GM18909 (cell line): ENCODE measurements at regions not wholly inside any gene's neighbourhood (a gene's known extent, or its start where the extent isn't known, plus 50 kb on each side); places are given as distances from the start of the nearest gene placed in this dataset.
A peak's percentile ranks its signal among the peaks of the same experiment; 100 is the strongest.
"Not testable (repeated sequence)": the region's sequence is repeated elsewhere in the genome, so short reads cannot be mapped to it uniquely, and the experiment has no call there.

Source experiments
- ATAC-seq: cut with Tn5 transposase; IDR thresholded peaks from one replicate; pipeline ENCODE4 v1.9.1; 2021; ENCODE audit warnings: mild to moderate bottlenecking; ENCODE audit not compliant: unreplicated experiment, poor library complexity

DNA sequence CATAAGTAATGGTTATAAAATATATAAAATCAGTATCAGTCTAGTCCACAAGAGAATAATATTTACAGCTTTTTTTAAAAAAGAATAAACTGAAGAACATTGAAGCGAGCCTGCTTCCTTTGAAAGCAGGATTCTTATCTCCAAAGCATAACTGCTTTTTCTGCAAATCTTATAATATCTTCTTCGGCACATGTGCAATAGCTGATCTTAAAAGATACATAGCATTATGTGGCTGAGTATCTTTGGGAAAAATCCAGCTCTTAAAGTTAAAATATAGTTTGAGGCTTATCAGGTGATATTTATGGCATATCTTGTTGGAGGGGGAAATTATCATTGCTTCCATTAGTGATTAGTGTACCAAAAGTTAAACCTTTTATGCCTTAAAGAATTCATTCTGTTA, 523.9 kb upstream of the ADGRL4 start:
- ATAC-seq, result no peak

DNA sequence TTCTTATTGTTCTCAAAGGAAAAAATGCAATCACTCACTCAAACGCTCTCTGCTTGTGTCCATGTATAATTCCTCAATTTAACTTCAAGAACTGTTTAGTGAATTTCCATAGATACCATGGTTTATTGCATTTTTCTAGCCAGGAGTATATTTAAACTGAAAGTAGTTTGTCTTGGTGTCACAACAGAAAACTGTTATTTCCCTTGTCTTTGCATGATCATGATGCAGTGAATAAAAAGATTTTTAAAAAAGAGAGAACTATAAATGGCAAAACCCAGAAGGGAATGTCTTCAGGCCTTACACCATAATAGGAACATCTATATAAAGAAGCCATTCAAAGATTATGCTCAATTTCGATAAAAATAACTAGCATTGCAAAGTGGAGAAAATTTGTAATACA, 523.5 kb upstream of the ADGRL4 start:
- ATAC-seq, result no peak

DNA sequence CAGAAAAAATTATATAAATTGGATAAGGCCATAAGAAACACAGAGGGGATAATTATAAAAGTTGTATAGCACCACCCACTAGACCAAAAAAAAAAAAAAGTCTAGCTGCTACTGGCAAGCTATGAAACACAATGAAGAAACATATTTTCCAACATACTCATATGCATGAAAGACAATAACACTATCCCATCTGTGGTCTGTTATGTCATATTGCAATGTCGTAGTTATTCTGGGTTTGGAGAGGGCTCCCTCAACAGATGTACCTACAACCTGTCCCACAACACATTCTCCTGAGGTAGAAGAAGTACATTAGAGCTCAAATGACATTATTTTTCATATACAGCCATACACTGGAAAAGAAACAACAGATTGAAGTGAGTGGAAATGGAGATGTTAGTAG, 517.6 kb upstream of the ADGRL4 start:
- ATAC-seq, result no peak

DNA sequence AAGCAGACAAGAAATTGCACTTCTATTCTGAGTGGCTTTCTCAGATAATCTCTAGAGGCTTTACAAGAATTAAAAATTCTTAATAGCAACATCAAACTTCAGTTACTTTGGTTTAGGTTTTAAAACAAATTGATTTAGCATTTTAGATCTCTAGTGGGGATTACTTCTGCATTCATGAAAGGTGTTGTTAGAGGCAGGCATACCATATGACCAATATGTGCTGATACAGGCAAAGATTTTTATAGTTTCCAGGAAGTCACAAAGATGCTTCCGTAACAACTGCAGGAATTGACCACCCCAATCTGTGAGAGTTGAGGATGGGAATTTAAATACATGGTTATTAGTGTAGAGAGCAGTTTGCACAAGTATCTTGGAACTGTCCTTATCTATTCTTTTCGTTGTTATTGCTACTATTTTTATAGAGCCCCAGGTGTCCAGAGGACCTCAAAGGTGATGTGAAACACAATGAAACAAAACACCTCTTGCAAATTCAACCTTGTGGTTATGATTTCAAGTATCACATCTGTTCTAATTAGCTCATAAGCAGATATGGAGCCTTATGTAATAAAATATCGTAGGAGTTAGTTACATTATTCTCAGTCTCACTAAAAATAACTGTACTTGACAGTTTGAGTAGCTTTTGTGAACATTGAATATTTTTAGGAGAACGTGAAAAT, 512.7 kb upstream of the ADGRL4 start:
- ATAC-seq, result peak; percentile 59

DNA sequence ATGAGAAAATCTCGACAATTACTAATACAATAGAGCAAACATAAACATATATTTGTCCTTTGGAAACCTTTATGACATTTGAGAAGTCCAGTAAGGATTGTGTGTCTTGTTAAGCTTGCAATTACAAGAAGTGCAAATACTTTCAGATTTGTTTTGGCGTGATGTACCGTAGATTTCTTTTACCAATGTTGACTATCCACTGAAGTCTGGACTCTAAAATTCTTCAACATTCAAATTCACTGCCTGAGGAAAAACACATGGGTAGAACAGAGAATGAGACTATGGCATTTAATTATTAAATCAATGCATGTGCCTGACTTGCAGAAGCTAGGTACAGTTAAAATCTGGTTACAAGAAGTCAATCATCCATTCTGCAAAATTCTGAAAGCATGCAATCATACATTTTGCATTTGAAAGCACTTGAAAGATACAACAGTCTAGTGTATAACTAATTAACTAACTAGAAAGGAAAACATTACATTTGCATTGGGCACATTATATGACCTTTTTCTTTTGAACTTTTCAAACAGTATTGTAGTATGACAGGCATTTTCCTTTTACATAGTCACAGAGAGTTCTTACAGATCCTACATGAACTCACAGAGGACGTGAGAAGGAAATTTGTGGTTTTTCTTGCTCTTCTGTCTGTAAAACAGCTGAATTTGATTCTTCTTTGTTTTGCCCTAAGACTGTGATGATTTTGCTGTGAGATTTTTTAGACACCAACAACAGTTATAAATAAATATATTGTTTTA, 511.1 kb upstream of the ADGRL4 start:
- no peak for ATAC-seq

DNA sequence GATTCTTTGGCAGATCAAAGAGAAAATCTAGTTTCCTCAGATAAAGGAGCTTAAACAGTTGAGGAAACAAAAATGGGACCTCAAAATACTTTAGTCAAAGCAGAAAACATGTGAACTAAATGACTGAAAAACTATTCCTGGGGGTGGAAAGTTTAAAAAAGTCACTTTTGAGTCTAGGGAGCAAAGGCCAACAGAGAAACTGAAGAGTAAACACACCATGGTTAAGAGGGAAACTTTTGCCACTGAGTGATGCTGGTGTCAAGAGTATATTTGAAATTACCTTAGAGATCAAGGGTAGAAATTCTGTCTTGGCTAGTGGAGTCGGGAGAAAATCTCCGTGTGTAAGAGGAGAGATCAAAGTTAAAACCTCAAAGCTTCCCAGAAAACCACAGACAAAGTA, 501.2 kb upstream of the ADGRL4 start:
- no peak for ATAC-seq

DNA sequence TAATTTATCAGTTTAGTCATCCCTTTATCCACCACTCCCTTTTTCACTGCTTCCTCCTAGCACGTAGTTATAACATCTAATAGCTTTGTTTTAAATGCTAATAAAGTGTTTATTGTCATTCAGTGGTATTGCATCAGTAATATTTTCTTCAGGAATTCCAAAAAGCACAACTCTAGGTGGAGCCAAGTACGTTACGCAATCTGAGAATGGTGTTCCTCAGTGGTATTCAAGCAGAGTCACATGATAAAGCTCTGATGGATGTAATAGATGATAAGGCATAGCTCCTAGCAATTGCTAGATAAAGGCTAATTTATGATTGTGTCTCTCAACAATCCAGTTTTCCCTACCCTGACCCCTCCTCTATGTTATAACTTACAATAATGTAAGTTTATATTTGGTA, 494.6 kb upstream of the ADGRL4 start:
- no peak for ATAC-seq

DNA sequence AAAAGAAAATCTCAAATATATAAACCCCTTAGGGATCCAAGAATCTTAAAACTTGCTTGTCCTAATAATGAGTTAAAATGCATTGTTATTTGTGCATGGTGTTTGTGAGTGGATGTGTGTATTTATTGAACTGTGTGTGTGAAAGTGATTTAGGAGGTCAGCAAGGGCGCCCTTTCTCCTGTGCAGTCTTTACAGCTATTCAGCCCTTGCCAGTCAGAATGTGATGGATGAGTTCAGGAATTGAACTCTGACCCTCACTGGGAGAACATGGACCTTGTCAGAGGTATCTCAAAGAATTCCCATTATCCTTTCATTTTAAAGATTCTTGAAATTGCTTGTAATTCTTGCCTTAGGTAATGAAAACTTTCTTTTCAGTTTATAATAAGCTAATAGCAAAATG, 493.0 kb upstream of the ADGRL4 start:
- ATAC-seq, result no peak

DNA sequence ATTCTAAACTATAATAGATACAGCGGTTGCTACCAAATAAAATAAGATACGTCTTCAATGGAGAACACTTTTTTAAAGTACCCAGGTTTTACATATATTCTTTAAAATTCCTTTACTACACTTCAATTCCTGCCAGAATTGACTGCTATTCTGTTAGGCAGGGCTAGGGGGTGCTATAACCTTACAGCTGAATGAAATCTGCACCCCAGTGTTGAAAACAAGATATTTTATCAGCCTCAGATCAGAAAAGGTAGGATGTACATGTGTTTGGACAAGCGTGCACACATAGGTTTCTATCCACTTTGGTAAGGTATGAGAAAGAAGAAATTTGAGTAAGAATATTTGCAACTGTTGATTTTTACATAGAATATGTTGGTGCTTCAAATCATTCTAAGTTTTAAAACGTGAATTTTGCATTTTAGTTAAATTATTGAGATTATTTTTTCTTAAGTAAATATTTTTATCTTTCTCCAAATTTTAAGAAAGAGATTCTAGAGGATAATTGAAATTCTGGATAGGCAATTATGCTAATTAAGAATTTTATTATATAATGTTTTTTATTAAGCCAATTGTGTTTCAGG, 490.8 kb upstream of the ADGRL4 start:
- peak; percentile 91 for ATAC-seq

DNA sequence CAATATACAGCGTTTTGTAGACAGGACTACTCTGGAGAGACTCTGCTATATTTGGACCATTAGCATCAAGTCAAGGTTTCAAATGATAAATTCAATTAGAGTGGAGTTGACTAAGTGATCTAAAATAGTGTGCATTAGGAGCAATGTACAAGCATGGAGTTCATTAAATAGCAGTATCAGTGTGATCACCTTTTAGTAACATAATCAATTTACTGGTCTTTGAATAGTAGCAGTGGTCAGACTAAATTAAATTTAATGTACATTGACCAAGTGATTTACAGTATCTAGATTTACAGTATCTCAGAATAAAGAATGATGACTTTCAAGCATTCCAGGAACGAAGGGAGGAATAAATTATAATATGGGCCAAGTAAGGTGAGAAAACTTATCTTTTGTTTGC, 489.6 kb upstream of the ADGRL4 start:
- ATAC-seq, result no peak

DNA sequence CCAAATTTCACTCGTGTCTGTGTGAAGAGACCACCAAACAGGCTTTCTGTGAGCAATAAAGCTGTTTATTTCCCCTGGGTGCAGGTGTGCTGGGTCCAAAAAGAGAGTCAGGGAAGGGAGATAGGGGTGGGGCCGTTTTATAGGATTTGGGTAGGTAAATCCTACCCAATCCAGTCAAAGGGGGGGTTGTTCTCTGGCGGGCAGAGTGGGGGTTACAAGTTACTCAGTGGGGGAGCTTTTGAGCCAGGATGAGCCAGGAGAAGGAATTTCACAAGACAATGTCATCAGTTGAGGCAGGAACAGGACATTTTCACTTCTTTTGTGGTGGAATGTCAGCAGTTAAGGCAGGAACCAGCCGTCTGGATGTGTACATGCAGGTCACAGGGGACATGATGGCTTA, 487.2 kb upstream of the ADGRL4 start:
- ATAC-seq, result not testable (repeated sequence)

DNA sequence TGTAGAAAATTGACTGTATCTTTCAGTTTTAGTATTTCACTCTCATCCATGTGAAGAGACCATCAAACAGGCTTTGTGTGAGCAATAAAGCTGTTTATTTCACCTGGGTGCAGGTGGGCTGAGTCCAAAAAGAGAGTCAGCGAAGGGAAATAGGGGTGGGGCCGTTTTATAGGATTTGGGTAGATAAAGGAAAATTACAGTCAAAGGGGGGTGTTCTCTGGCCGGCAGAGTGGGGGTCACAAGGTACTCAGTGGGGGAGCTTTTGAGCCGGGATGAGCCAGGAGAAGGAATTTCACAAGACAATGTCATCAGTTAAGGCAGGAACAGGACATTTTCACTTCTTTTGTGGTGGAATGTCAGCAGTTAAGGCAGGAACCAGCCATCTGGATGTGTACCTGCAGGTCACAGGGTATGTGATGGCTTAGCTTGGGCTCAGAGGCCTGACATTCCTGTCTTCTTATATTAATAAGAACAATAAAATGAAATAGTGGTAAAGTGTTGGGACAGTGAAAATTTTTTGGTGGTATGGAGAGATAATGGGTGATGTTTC, 482.1 kb upstream of the ADGRL4 start:
- not testable (repeated sequence) for ATAC-seq

DNA sequence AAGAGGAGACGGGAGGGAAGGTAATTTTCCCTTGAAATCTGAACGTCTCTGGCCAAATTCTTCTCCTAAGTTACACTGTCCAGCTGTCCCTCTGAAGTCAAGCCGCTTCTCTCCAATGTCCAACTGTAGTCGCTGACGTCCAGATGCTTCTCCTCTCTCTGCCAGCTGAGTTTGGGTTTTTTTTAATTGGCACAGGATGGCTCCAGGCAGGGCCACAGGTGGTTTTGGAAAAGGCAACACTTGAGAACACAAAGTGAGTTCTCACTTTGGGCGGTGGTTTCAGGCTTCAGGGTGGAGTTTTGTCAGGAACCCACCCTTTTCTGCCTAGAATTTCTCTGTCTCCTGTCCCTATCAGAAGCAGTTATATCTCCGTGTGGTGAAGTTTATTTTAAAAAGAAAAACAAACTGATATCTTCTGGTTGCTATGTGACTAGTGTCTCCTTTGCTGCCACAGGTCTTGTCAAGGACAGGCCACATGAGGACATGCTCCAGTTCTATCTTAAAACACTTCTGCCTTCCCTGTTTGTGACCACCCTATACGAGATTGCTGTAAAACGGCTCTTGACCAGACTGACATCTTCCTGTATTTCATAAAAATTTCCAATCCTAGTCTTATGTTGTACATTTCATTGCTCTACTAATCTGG, 472.3 kb upstream of the ADGRL4 start:
- ATAC-seq, result no peak

DNA sequence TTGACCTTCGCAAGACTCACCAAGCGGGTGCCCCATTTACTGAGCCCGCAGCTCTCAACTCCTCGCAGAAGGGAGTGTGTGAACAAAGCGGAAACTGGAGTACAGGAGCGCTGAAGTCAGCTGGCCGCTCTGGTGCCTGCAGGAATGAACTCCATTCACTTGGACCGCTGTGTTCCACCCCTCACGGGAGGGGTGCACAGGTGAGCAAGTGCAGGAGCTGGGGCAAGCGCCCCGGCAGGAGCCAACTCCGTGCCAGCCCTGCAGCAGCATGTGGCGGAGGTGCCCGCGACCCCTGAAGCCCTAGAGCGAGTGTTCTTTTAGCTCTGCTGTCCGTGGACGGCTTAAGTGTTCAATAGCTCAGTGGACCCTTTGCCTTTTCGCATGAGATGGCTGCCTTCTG, 471.6 kb upstream of the ADGRL4 start:
- no peak for ATAC-seq

DNA sequence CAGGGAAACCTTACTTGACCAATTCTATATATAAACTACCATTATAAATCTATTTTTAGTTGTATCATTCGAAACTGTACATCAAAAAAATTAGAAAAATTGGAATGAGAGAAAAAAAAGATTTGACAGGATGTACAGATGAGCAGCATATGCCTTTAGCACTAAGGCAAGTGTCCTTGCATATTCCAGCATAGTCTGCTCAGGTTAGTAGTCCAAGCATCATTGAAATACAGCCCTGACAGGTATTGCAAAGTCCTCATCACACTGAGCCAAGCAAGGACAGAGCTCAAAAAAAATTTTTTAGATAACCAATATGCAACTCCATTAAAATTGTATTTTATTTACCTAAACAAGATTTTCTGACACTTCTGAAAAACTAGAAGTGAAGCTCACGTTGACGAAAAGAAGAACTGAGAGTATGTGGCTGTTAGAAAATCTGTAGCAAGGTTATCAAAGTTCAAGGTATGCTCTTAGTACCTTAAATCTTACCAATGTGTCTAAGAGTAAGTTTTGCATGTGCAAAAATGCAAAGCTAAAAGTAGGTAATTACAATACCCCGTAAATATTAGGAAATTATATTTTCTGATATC, 465.6 kb upstream of the ADGRL4 start:
- peak; percentile 86 for ATAC-seq

DNA sequence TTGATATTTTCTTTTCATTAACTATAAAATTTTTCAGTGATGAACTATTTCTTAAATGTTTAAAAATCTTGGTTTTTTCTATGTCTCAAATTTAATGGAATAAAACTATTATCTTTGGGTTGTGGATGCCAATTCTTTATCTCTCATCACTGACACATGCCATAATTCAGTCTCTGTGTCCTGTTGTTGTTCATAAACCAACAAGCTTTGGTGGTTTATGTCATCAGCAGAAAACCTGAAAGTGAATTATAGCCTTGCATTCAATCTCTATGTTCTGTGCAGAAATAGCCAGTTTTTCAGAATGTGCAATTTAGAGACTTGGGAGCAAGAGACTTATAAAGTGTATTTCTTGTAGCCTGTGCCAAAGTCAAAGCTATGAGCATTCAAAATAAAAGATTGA, 462.6 kb upstream of the ADGRL4 start:
- ATAC-seq, result no peak

DNA sequence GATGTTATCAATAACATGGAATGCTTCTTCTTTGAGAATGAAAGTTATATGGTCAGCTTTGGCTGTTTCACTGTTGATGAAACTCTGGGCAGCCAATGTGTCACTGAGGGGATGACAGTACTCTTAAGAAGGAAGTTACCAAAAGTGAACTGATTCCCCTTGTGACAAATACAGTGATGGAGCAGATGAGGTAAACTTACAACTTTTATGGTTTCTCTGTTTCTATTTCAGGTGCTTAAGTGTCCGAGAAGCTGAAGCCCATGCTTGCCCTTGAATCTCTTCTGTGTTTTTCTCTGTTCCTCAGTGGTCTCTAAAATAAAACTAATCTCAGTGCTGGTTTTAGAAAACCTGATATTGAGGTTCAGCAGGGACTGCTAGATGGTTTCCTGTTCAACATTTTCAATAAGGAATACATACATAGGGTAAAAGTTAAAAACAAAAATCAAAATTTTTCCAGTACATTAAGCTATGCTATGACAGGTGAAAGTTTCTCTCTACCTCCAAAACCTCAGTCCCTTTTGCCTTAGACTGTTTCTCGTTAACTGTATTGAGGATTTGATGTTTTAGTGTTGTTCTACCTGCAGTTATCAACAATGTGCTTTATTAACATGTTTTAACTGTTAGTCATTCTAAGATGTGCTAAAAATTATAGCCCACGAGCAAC, 454.4 kb upstream of the ADGRL4 start:
- ATAC-seq, result peak; percentile 98

DNA sequence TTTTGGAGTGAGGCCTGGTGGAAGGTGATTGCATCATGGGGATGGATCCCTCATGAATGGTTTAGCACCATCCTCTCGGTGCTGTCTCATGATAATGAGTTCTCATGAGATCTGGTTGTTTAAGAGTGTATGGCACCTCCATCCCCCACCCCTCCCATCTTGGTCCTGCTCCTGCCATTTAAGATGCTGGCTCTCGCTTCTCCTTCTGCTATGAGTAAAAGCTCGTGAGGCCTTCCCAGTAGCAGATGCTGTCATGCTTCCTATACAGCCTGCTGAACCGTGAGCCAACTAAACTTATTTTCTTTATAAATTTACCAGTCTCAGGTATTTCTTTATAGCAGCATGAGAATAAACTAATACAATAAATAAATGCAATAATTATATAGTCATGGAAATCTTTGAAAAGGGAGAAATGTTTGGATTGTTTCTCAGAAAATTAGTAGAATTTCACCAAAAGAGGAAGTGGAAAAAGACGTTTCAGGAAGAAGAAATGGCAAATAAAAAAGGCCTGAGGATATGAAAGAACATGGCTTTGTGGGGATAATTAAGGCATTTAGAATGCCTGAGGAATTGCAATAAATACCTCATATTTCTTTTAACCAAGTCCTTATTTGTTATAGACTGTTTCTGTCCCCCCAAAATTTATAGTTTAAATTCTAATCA, 451.2 kb upstream of the ADGRL4 start:
- no peak for ATAC-seq

DNA sequence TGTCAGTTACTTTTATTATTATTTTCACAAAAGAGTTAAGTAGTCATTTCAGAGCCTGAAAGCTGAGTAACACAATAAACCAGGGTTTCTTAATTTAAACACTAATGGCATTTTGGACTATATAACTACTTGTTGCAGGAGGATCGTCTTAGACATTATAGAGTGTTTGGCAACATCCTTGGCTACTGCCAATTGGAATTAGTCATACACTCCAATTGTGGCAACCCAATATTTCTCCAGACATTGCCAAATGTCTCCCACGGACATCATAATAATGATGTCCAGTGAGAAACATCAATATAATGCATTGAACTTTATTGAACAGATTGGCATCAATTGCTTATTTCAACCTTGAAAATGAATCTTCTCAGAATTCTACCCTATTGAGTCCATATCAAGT, 441.9 kb upstream of the ADGRL4 start:
- no peak for ATAC-seq

DNA sequence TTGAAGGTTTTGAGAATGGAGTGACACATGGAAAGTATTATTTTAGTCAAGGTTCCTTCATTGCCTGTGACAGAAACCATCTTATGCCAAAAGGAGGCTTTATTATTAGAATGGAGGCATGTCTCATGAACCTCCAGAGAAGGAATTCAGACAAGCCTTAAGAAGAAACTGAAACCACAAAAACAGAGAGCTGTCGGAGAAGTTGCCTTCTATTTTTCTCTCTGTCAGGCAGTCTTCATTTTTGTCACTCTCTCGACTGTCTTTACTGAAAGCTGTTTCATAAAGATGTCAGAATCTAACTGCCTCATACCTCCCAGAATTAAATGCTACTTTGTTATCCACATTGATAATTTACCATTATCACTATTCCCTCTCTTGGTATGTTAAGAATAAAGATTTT, 434.7 kb upstream of the ADGRL4 start:
- ATAC-seq, result no peak
